Peyer's patch (tissue), 4 donors: ENCODE measurements at regions not wholly inside any gene's neighbourhood (a gene's known extent, or its start where the extent isn't known, plus 50 kb on each side); places are given as distances from the start of the nearest gene placed in this dataset.

Experiments
- POLR2A ChIP-seq, 2 donors: fragments of 450-650 bp; IDR thresholded peaks; one replicate each; pipeline ENCODE4 v1.5.1; 2017; ENCODE audit warnings: antibody characterized with exemption in 2 of 2, mild to moderate bottlenecking in 2 of 2, moderate library complexity in 2 of 2
- TF ChIP-seq, protein P1 (sequence below), 6 experiments: fragments of 450-650 bp in 4 of 6; fragments of 200-600 bp in 2 of 6; sonication (generic) in 1 of 6; IDR thresholded peaks; one replicate each; pipeline ENCODE4 v1.5.1; 2017 to 2019; ENCODE audit warnings: antibody characterized with exemption in 6 of 6, mild to moderate bottlenecking in 3 of 6, moderate library complexity in 1 of 6

- TF ChIP-seq, protein P1, sequence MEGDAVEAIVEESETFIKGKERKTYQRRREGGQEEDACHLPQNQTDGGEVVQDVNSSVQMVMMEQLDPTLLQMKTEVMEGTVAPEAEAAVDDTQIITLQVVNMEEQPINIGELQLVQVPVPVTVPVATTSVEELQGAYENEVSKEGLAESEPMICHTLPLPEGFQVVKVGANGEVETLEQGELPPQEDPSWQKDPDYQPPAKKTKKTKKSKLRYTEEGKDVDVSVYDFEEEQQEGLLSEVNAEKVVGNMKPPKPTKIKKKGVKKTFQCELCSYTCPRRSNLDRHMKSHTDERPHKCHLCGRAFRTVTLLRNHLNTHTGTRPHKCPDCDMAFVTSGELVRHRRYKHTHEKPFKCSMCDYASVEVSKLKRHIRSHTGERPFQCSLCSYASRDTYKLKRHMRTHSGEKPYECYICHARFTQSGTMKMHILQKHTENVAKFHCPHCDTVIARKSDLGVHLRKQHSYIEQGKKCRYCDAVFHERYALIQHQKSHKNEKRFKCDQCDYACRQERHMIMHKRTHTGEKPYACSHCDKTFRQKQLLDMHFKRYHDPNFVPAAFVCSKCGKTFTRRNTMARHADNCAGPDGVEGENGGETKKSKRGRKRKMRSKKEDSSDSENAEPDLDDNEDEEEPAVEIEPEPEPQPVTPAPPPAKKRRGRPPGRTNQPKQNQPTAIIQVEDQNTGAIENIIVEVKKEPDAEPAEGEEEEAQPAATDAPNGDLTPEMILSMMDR (IDR thresholded peaks at IDR 0.05) = no peak
- no peak for TF ChIP-seq POLR2A (IDR thresholded peaks at IDR 0.05)
Measured at GRCh38 chr2:16405551-16405950, 260.1 kb downstream of the CYRIA start.
